ENCODE measurements at regions not wholly inside any gene's neighbourhood (a gene's known extent, or its start where the extent isn't known, plus 50 kb on each side); places are given as distances from the start of the nearest gene placed in this dataset.

DNA sequence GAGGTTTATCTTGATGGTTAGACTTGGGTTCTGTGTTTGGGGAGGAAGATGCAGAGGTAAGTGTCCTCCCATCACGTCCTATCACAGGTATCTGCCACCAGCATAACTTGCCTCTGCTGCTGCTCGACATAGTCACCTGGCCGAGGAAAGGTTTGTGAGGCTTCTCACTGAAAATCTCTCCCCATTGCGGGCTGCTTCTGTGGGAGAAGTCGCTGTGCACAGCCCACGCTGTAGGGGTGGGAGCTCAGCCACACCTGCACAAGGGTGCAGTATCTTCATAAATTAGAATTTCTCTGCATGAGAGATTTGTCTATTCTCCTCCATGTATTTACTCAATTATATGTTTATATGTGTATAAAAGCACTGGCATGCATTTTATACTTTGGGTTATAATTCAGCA lies 415.7 kb upstream of the MYT1L start:
- Histone ChIP-seq H4K20me1 (replicated peaks in 1 of 2; ENCODE audit: control insufficient read depth in 1 of 2, insufficient read depth in 2 of 2, low read length in 2 of 2) (peaks cover 0 to 5% of the 10 kb centered on the region in 2 experiments), H4K91ac (replicated peaks; ENCODE audit: insufficient read length, low read length) (no peak overlapping the region), H3K4me1 (replicated peaks in 1 of 4; ENCODE audit: control insufficient read depth in 3 of 4, insufficient read depth in 4 of 4, low read length in 3 of 4) (no peaks in the 10 kb centered on the region), H3K4ac (replicated peaks; ENCODE audit: insufficient read length, low read depth, low read length) (no peak overlapping the region), H3K79me1 (ENCODE audit: low read depth, low read length) (no peaks in the 10 kb centered on the region), H4K8ac (ENCODE audit: extremely low read depth, insufficient read depth, low read length) (no peak overlapping the region; the same call in 1 of the 2 replicates), H3K9ac (replicated peaks in 1 of 4; ENCODE audit: extremely low read depth in 1 of 4, low read depth in 3 of 4, low read length in 3 of 4) (no peak overlapping the region), H3K23ac (ENCODE audit: insufficient read length) (no peak overlapping the region), H3K27ac (ENCODE audit: low read depth, low read length) (no peak overlapping the region), H2BK20ac (ENCODE audit: low read length) (no peak overlapping the region), H2AFZ (ENCODE audit: low read length) (no peak overlapping the region), H3K4me3 (ENCODE audit: extremely low read depth in 1 of 4, insufficient read depth in 2 of 4, low read depth in 3 of 4, low read length in 4 of 4) (no peak overlapping the region), H3K23me2 (ENCODE audit: low read depth, low read length) (peaks cover 8% of the 10 kb centered on the region; the same call in 1 of the 2 replicates), H4K5ac (ENCODE audit: insufficient read length, low read depth, low read length) (no peak overlapping the region), H3K27me3 (replicated peaks in 1 of 4; ENCODE audit: control insufficient read depth in 3 of 4, extremely low read depth in 1 of 4, insufficient read depth in 3 of 4, low read length in 3 of 4) (no peaks in the 10 kb centered on the region), H3K14ac (ENCODE audit: insufficient read length) (no peak overlapping the region), H2BK120ac (replicated peaks; ENCODE audit: low read depth, low read length) (no peak overlapping the region), H2AK5ac (ENCODE audit: low read depth, low read length) (no peak overlapping the region), H3K79me2 (ENCODE audit: control insufficient read depth in 1 of 2, insufficient read depth in 2 of 2, low read length in 2 of 2) (no peaks in the 10 kb centered on the region), H3K36me3 (ENCODE audit: control insufficient read depth in 2 of 4, insufficient read depth in 4 of 4, low read length in 3 of 4) (no peaks in the 10 kb centered on the region), H3K18ac (ENCODE audit: extremely low read depth, low read length) (no peak overlapping the region), H2BK15ac (ENCODE audit: low read length) (no peak overlapping the region), H3K4me2 (ENCODE audit: insufficient read depth in 1 of 2, low read depth in 2 of 2, low read length in 2 of 2) (no peak overlapping the region), H3K9me3 (ENCODE audit: insufficient read depth in 2 of 2, low read depth in 1 of 2, low read length in 1 of 2) (no peaks in the 10 kb centered on the region; a peak in 1 of 4 replicates), H2BK12ac (ENCODE audit: low read depth, low read length) (no peak overlapping the region), H3K56ac (replicated peaks; ENCODE audit: insufficient read length, low read depth, low read length) (no peak overlapping the region), H2BK5ac (ENCODE audit: low read depth, low read length) (no peak overlapping the region)
- ChIA-PET CTCF (ENCODE audit: partially characterized antibody) (interaction anchor here (1.5 kb wide), 1 partner anchor 66 kb away, joined by 4 read pairs; no protein-coding TSS in a partner anchor), POLR2A (ENCODE audit: partially characterized antibody) (no interaction called here)
- FAIRE-seq, result no peak
- no peak for DNase-seq (ENCODE audit: low read depth in 1 of 2, low spot score in 2 of 2)
- WGBS, 2 experiments (ENCODE audit: extremely low coverage in 1 of 2, insufficient coverage in 1 of 2, insufficient read length in 1 of 2, insufficient replicate concordance in 2 of 2, low coverage in 1 of 2, low lambda C conversion rate in 2 of 2, missing lambda C conversion rate in 1 of 2), result 84% methylated on average over 6 of the region's 6 CpGs; no CpG with 5 or more reads in 1 of the 2 experiments
- no peak for TF ChIP-seq JUND (IDR thresholded peaks at IDR 0.05; ENCODE audit: low read length)
- TF ChIP-seq CTBP2 (IDR thresholded peaks at IDR 0.05; ENCODE audit: borderline replicate concordance, insufficient read depth, insufficient read length, low read length), result no peak
- TF ChIP-seq CTCF (IDR thresholded peaks at IDR 0.05; ENCODE audit: control extremely low read depth in 1 of 3, insufficient read depth in 1 of 3, low read depth in 1 of 3, low read length in 3 of 3), result no peak
- no peak for TF ChIP-seq SP2 (IDR thresholded peaks at IDR 0.05; ENCODE audit: low read length)
- no peak for TF ChIP-seq BRCA1 (IDR thresholded peaks at IDR 0.05; ENCODE audit: low read depth, low read length)
- no peak for TF ChIP-seq SP4 (IDR thresholded peaks at IDR 0.05; ENCODE audit: low read length)
- no peak for TF ChIP-seq HDAC2 (IDR thresholded peaks at IDR 0.05; ENCODE audit: borderline replicate concordance in 1 of 2, low read depth in 2 of 2, low read length in 2 of 2)
- no peak for TF ChIP-seq BCL11A (IDR thresholded peaks at IDR 0.05; ENCODE audit: low read depth in 2 of 2, low read length in 2 of 2)
- no peak for TF ChIP-seq TCF12 (IDR thresholded peaks at IDR 0.05; ENCODE audit: low read depth, low read length)
- no peak for TF ChIP-seq SRF (IDR thresholded peaks at IDR 0.05; ENCODE audit: low read depth, low read length)
- TF ChIP-seq ATF3 (IDR thresholded peaks at IDR 0.05; ENCODE audit: insufficient read depth, low read depth, low read length), result no peak
- TF ChIP-seq RXRA (IDR thresholded peaks at IDR 0.05; ENCODE audit: insufficient read depth, low read depth, low read length), result no peak

Measured in H1 (cell line).